ENCODE measurements at regions not wholly inside any gene's neighbourhood (a gene's known extent, or its start where the extent isn't known, plus 50 kb on each side); places are given as distances from the start of the nearest gene placed in this dataset.

- Mint-ChIP-seq H3K27ac (peak overlapping the region; percentile 4; the same call in 1 of the 2 replicates), H3K27me3 (ENCODE audit: insufficient read depth) (no peaks in the 10 kb centered on the region; the same call in 1 of the 2 replicates), H3K4me3 (no peak overlapping the region), H3K9me3 (peaks cover 26% of the 10 kb centered on the region), H3K36me3 (ENCODE audit: low read depth) (no peaks in the 10 kb centered on the region), H3K4me1 (ENCODE audit: low read depth) (peaks cover 22% of the 10 kb centered on the region; the same call in 1 of the 2 replicates)
- no peak for TF ChIP-seq CTCF (IDR thresholded peaks at IDR 0.05)
- DNase-seq = no peak
These were observed 374.6 kb upstream of the CFAP20DC start for GRCh38 chr3:59424268-59425010.

GRCh38 chr3:59423707-59424106 lies 373.9 kb upstream of the CFAP20DC start:
- Mint-ChIP-seq H3K36me3 (ENCODE audit: low read depth) (no peaks in the 10 kb centered on the region), H3K27ac (no peak overlapping the region), H3K9me3 (peaks cover 31% of the 10 kb centered on the region), H3K4me1 (ENCODE audit: low read depth) (peaks cover 22% of the 10 kb centered on the region; the same call in 1 of the 2 replicates), H3K4me3 (no peak overlapping the region), H3K27me3 (ENCODE audit: insufficient read depth) (no peaks in the 10 kb centered on the region; the same call in 1 of the 2 replicates)
- TF ChIP-seq CTCF (IDR thresholded peaks at IDR 0.05) = no peak
- DNase-seq = no peak

- no peak for DNase-seq
- Mint-ChIP-seq H3K4me3 (no peak overlapping the region), H3K4me1 (ENCODE audit: low read depth) (peaks cover 18% of the 10 kb centered on the region; the same call in 1 of the 2 replicates), H3K27ac (no peak overlapping the region), H3K9me3 (peaks cover 33% of the 10 kb centered on the region), H3K27me3 (ENCODE audit: insufficient read depth) (no peaks in the 10 kb centered on the region; the same call in 1 of the 2 replicates), H3K36me3 (ENCODE audit: low read depth) (no peaks in the 10 kb centered on the region)
- no peak for TF ChIP-seq CTCF (IDR thresholded peaks at IDR 0.05)
These were observed 372.5 kb upstream of the CFAP20DC start for GRCh38 chr3:59422312-59422711.

GRCh38 chr3:59418836-59419235 lies 369.0 kb upstream of the CFAP20DC start:
- Mint-ChIP-seq H3K4me1 (ENCODE audit: low read depth) (no peaks in the 10 kb centered on the region), H3K27ac (no peak overlapping the region), H3K9me3 (peaks cover 20% of the 10 kb centered on the region), H3K27me3 (ENCODE audit: insufficient read depth) (no peaks in the 10 kb centered on the region; the same call in 1 of the 2 replicates), H3K4me3 (no peak overlapping the region), H3K36me3 (ENCODE audit: low read depth) (no peaks in the 10 kb centered on the region)
- no peak for DNase-seq
- TF ChIP-seq CTCF (IDR thresholded peaks at IDR 0.05) = no peak

- no peak overlapping the region for H3K4me3 Mint-ChIP-seq
- peaks cover 12% of the 10 kb centered on the region; the same call in 1 of the 2 replicates for H3K9me3 Mint-ChIP-seq
- H3K4me1 Mint-ChIP-seq (ENCODE audit: low read depth) = no peaks in the 10 kb centered on the region
- DNase-seq = no peak
- no peak overlapping the region for H3K27ac Mint-ChIP-seq
- no peaks in the 10 kb centered on the region for H3K36me3 Mint-ChIP-seq (ENCODE audit: low read depth)
- no peak for TF ChIP-seq CTCF (IDR thresholded peaks at IDR 0.05)
- no peaks in the 10 kb centered on the region for H3K27me3 Mint-ChIP-seq (ENCODE audit: insufficient read depth)
These were observed 362.7 kb upstream of the CFAP20DC start for GRCh38 chr3:59412516-59412915.
